HG02678 (cell line): ENCODE measurements at regions not wholly inside any gene's neighbourhood (a gene's known extent, or its start where the extent isn't known, plus 50 kb on each side); places are given as distances from the start of the nearest gene placed in this dataset.
"Not testable (repeated sequence)": the region's sequence is repeated elsewhere in the genome, so short reads cannot be mapped to it uniquely, and the experiment has no call there.

Experiments
- ATAC-seq: cut with Tn5 transposase; IDR thresholded peaks from one replicate; pipeline ENCODE4 v1.9.1; 2021; ENCODE audit warnings: mild to moderate bottlenecking, moderate library complexity; ENCODE audit not compliant: unreplicated experiment

GRCh38 chr11:114928260-114928870 lies 250.0 kb downstream of the NXPE2 start:
- ATAC-seq: no peak

DNA sequence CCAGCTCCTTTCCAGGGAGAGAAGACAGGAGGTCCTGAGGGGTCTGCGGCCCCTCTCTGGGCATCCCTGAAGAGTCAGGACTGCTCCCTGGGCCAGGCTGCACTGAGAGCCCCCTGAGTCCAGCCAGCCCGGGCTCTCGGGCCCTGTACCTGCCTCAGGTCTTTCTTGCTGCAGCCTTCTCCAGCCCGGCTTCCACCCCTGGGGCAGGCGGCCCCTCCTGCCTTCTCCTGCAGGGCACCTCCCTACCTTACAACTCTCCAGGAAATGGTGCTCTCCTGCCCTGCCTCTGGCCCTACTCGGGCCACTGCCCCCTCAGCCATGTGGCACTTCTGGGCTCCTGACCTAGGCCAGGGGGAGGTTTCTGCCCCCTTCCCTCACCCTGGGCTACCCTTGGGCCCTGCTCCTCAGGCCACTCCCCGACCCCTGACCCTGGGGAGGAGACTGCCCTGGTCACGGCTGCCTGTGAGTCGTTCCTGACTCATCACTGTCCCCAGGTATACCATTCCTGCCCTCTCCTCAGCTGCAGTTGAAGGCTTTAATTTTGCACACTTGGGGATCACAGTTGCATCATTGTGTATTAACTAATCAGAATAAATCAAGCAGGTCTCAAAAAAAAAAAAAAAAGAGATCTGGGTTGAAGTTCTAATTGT lies 251.1 kb downstream of the NXPE2 start:
- no peak for ATAC-seq

GRCh38 chr11:114938799-114939198 lies 260.5 kb downstream of the NXPE2 start:
- no peak for ATAC-seq

DNA sequence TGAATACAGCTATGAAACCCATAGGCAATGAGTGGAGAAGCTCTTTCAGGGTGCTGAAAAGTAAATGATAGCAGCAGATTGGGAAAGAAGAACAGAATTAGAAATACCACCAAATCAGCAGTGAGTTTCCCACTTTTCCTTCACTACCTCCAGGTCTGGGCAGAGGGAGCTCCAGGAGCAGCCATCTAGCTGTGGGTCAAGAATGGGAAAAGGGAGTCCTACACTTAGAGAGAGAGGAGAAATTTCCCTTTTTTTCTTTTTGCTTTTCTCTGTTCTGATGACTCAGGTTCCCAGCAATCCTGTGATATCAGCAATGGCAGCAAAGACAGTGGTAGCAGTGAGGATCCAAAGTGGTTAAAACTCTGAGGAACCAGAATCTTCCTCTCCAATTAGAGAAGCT lies 263.9 kb downstream of the NXPE2 start:
- no peak for ATAC-seq

DNA sequence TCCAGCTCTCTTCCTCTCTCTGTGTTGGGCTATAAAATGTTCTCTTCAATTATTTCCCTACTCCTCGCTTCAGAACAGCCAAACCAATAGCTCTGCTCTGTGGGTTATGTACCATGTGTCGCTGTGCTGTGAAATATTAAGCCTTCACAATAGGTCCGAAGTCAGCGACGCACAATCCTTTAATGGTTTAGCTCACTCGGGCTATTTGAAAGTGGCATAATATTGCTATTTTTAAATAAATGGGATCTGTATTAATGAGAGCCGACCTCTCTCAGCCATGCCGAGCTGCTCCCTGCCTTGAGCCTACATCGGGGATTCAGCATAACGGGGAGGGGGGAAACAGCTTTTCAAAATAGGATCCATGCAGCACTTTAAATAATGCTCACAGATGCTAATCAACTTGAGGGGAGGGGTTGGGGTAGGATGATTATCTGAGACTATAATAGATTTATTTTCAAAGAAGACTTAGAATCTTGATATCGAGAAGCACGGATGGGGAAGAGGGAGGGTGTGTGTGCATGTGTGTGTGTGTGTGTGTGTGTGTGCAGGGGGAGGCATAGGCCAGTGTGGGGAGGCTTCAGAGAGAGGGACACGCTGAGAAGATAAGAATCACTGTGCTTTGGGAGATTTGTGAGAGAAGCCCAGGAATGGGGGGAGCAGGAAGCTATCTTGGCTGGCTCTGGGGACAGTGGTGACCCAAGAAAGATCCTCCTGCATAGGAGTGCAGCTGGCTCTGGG lies 271.5 kb downstream of the NXPE2 start:
- no peak for ATAC-seq

- no peak for ATAC-seq
These were observed 274.7 kb downstream of the NXPE2 start for GRCh38 chr11:114953039-114953438.

DNA sequence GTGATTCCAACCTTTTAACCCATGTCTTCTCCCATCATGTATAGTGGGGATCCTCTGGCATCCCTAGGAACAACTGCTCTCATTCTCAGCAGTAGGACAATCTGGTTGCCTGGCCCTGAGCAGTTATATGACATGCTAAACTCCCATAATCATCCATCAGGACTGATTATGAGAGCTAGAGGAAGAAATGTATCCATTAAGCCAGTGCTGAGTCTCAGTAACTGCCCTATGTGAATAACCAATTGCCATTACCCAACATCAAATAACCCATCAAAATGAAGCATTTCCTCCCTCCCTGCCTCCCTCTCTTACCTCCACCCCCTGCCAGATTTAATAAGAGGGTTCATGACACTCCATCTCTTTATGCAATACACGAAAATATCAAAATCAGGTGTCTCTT lies 277.6 kb downstream of the NXPE2 start:
- ATAC-seq: no peak

DNA sequence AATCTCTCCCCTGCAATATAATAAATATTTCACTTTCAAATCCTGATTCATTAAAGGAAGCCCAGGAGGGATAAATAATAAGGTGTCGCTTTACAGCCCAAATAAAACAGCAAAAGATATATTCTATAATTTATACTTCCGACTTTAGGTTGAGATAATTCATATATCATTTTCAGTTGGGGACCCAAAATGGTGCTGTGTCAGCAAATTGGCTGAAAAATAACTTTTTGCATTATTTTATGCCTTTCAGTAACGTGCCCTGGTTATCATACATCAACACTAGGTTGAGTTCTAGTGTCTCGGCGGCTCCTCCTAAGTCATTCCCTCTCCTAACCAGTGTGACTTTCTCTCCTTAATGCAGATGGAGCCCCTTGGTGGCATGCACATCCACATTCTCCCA lies 278.2 kb downstream of the NXPE2 start:
- no peak for ATAC-seq

DNA sequence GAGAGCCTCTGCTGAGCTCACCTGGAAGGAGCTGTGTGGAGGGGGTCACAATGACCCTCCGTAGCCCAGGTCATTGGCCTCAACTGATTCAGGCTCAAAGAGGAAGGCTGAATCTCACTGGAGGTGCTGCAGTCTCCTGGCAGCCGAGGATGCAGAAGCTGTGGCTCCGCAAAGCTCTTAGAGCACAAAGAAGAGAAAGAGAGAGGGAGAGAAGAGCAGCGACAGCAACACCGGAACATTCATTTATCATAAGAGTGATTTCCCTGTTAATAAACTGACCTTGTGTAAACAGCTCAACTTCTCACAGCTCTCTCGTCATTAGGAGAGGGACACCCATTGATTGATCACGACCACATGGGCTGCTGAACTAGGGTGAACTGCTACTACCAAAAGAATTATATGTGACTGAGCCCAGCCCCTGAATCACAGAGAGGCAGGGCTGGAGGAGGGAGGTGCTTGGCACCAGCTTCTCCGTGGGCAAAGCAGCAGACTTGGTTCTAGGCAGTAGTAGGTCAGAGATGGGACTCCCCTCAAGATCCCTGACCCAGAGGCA lies 281.7 kb downstream of the NXPE2 start:
- no peak for ATAC-seq

- not testable (repeated sequence) for ATAC-seq
These were observed 282.5 kb downstream of the NXPE2 start for GRCh38 chr11:114960819-114961218.

DNA sequence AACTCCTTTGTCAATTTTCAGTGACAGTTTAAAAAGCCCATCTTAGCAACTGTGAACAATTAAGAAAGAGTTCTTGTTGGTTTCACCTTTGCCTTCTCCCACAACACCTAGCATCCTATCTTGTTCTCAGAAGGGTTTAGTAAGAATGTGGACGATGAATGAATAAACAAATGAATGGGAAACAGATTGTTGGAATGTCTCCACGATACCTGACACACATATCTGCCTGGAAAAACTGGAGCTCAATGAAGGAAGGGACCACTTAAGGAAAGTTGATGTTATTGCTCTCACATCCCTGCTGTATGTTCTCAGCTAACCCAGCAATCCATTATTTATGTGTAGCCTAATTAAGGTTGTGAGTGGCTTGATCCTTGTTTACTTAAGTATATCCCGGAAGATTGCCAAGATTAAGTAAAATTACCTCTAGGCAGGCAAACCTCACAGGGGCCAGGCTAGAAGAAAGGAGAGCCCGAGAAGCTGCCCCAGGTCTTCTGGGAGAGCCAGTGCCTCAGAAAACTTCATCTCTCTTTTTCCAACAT lies 286.4 kb downstream of the NXPE2 start:
- no peak for ATAC-seq

DNA sequence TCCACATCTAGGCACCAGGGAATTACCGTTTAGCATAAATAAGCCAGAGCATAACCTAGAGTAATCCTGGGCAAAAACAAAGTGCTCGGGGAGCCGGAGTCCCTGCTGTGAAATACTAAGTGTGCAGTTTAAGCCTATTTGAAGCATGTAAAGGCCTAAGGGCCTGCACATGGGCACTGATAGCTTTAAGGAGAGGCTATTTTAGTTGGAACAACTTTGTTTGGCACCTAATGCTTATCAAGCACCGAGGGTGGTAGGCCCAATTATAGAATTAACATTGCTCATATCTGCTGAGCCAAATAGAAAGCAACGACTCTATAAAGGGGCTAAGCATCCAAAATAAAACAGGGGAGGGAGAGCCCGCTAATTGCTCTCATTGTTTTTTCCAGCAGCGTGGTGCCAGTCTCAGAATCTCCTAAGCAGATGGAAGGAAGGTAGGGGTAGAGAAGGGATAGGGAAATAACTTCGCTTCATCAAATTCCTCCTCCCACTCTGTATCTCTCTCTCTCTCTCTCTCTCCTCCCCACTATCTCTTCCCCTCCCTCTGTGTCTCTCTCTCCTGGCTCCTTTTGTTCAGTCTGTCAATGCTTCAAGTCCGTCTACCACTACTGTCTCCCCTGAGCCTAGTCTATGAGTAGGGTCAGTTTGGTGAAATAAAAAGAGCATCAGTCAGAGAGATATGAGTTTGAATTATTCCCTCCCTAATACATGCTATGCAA lies 292.8 kb downstream of the NXPE2 start:
- ATAC-seq: no peak

DNA sequence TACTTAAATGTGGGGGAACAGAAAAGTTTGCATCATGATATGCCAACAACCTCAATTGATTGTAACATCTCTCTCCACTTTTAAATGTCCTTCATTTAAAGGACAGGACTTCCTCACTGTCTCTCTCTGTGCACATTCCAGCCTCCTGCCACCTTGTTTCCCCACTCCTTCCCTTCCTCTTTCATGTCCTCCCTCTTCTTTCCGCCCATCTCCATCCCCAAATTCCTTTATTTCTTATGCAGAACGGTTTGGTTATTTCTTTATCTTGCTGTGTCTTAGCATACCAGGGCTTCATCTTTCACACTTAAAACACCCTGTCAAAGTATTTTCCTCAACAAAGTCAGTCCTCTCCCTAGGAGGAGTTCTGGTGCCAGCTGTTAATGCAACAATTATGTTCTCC lies 293.8 kb downstream of the NXPE2 start:
- ATAC-seq: no peak

GRCh38 chr11:114977651-114978050 lies 299.3 kb downstream of the NXPE2 start:
- no peak for ATAC-seq

GRCh38 chr11:114982141-114982540 lies 303.8 kb downstream of the NXPE2 start:
- ATAC-seq: no peak

GRCh38 chr11:114984611-114985163 lies 306.4 kb downstream of the NXPE2 start:
- no peak for ATAC-seq

DNA sequence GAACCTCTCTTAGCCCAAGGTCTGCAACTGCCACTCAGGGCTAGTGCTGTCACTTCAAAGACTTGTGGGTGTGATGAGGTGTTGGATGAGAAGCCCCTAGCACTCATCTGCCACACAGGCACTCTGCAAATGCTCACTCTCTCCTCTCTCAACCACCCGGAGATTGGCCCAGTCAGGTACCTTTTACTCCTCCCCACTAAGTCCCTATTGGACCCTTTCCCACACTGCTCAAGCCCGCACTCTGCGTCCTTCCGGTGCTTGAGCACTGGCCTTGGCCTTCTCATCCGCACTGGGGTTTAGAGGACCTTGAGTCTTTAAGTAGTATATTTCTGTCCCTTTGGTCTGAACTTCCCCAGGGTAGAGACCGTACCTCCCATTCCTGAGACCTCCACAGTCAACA lies 308.0 kb downstream of the NXPE2 start:
- ATAC-seq: no peak

GRCh38 chr11:114987186-114987760 lies 308.9 kb downstream of the NXPE2 start:
- ATAC-seq: no peak

DNA sequence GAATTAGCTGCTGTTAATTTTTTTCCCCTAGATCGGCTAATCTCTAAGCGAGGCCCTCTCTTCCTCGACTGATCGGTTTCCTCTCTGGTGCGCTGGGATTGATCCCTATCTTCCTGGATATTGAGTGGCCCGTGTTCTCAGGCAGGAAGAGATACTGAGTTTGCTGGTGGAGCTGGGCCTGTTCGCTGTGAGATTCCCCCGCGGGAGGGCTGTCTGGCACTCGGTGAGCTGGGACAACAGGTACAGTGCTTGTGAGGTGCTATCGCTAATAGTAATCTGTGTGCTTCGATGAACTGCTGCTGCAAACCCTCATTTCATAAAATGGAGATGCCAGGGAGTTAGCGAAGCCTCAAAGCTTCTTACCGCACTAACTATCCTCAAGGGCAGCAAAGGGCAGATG lies 310.3 kb downstream of the NXPE2 start:
- ATAC-seq: no peak

DNA sequence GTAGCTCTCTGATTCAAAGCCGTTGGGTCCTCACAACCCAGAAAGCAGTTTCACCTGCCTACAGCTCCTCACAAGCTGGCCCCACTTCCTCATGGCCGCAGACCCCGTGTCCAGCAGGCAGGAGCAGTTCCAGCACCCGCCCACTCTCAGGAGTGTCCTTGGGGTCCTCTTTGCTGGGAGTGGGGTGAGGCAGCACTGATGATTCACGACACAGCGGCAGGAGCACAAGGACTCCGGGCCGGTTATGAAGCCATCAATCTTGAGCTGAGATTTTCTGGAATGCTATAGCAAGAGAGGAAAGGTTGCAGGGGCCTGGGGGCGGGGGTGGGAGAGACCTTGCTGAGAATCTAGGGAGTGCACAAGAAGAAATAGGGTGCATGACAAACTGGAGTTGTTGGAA lies 311.2 kb downstream of the NXPE2 start:
- no peak for ATAC-seq
